Spleen (tissue), 3 donors: ENCODE measurements at regions not wholly inside any gene's neighbourhood (a gene's known extent, or its start where the extent isn't known, plus 50 kb on each side); places are given as distances from the start of the nearest gene placed in this dataset.

Experiments used
- POLR2A ChIP-seq, 3 donors: fragments of 450-650 bp; IDR thresholded peaks; one replicate each; pipeline ENCODE4 v1.5.1; 2017; ENCODE audit warnings: antibody characterized with exemption in 3 of 3, mild to moderate bottlenecking in 1 of 3
- POLR2AphosphoS5 ChIP-seq, 3 donors: sonication (generic); formaldehyde crosslinking; IDR thresholded peaks; one replicate each; pipeline ENCODE4 v1.5.1; 2017; ENCODE audit warnings: antibody characterized with exemption in 3 of 3

- TF ChIP-seq POLR2AphosphoS5 (IDR thresholded peaks at IDR 0.05), result no peak
- TF ChIP-seq POLR2A (IDR thresholded peaks at IDR 0.05), result no peak
Measured at GRCh38 chr5:17828681-17829080, 194.4 kb downstream of the TAF11L14 start.
